ENCODE measurements at regions not wholly inside any gene's neighbourhood (a gene's known extent, or its start where the extent isn't known, plus 50 kb on each side); places are given as distances from the start of the nearest gene placed in this dataset.

- 84 to 90% methylated on average over 6 of the region's 6 CpGs for WGBS, 2 donors
- no peak for TF ChIP-seq CTCF (IDR thresholded peaks at IDR 0.05)
- Histone ChIP-seq H3K27ac (no peak overlapping the region), H3K36me3 (no peaks in the 10 kb centered on the region), H3K9me3 (no peaks in the 10 kb centered on the region), H3K4me3 (no peak overlapping the region), H3K27me3 (no peaks in the 10 kb centered on the region), H3K4me1 (peaks cover 3 to 16% (median 4%) of the 10 kb centered on the region in 3 donors)
- intact Hi-C loops (cut with DNase I) = no loop called here
- DNase-seq = no peak
- no peak for FAIRE-seq
- ATAC-seq = no peak
These were observed 1104.6 kb downstream of the SORCS3 start for GRCh38 chr10:105745596-105746148.

GRCh38 chr10:105743343-105744056 is 1102.4 kb downstream of the SORCS3 start:
- FAIRE-seq (no peak), ATAC-seq (peak; percentile 57 to 78 (median 67)), DNase-seq (peak in 3 of 6 donors; percentile 22 to 34 (median 29))
- WGBS, 2 donors = 53 to 54% methylated on average over 4 of the region's 4 CpGs
- Histone ChIP-seq H3K4me1 (peaks cover 3 to 16% (median 4%) of the 10 kb centered on the region in 3 donors), H3K9me3 (no peaks in the 10 kb centered on the region), H3K27ac (peak overlapping the region in 2 of 4 donors; percentile 10 to 39), H3K27me3 (no peaks in the 10 kb centered on the region), H3K36me3 (no peaks in the 10 kb centered on the region), H3K4me3 (no peak overlapping the region)
- intact Hi-C loops (cut with DNase I) = no loop called here
- TF ChIP-seq CTCF (IDR thresholded peaks at IDR 0.05) = no peak

- Histone ChIP-seq H3K27ac (peak overlapping the region in 2 of 4 donors; percentile 10 to 39), H3K27me3 (no peaks in the 10 kb centered on the region), H3K4me1 (peaks cover 3 to 15% (median 4%) of the 10 kb centered on the region in 3 donors), H3K4me3 (no peak overlapping the region), H3K9me3 (no peaks in the 10 kb centered on the region), H3K36me3 (no peaks in the 10 kb centered on the region)
- intact Hi-C loops (cut with DNase I) = no loop called here
- 89 to 91% methylated on average over 1 of the region's 1 CpG for WGBS, 2 donors
- peak; percentile 54 to 70 (median 60) for ATAC-seq
- no peak for DNase-seq
- no peak for FAIRE-seq
- no peak for TF ChIP-seq CTCF (IDR thresholded peaks at IDR 0.05)
These were observed 1101.8 kb downstream of the SORCS3 start for GRCh38 chr10:105742923-105743322.

GRCh38 chr10:105742184-105742583 is 1101.1 kb downstream of the SORCS3 start:
- Histone ChIP-seq H3K9me3 (no peaks in the 10 kb centered on the region), H3K4me1 (peaks cover 3 to 12% (median 4%) of the 10 kb centered on the region in 3 donors), H3K36me3 (no peaks in the 10 kb centered on the region), H3K27me3 (no peaks in the 10 kb centered on the region), H3K4me3 (no peak overlapping the region), H3K27ac (peak overlapping the region in 2 of 4 donors; percentile 10 to 39)
- no peak for TF ChIP-seq CTCF (IDR thresholded peaks at IDR 0.05)
- WGBS, 2 donors = 28 to 39% methylated on average over 1 of the region's 1 CpG
- ATAC-seq (peak; percentile 81 to 91 (median 90)), DNase-seq (peak in 4 of 6 donors; percentile 34 to 62 (median 40)), FAIRE-seq (no peak)
- intact Hi-C loops (cut with DNase I) = no loop called here

GRCh38 chr10:105734479-105734878 is 1093.4 kb downstream of the SORCS3 start:
- Histone ChIP-seq H3K27ac (peak overlapping the region in 2 of 4 donors; percentile 50 to 68), H3K4me1 (peaks cover 4 to 13% (median 13%) of the 10 kb centered on the region in 3 donors), H3K36me3 (no peaks in the 10 kb centered on the region), H3K4me3 (no peak overlapping the region), H3K27me3 (no peaks in the 10 kb centered on the region), H3K9me3 (no peaks in the 10 kb centered on the region)
- intact Hi-C loops (cut with DNase I) = no loop called here
- no peak for TF ChIP-seq CTCF (IDR thresholded peaks at IDR 0.05)
- DNase-seq (no peak), FAIRE-seq (no peak), ATAC-seq (peak; percentile 27 to 53 (median 46))
- WGBS, 2 donors = 43 to 46% methylated on average over 2 of the region's 2 CpGs
